ENCODE measurements at regions not wholly inside any gene's neighbourhood (a gene's known extent, or its start where the extent isn't known, plus 50 kb on each side); places are given as distances from the start of the nearest gene placed in this dataset.

DNA sequence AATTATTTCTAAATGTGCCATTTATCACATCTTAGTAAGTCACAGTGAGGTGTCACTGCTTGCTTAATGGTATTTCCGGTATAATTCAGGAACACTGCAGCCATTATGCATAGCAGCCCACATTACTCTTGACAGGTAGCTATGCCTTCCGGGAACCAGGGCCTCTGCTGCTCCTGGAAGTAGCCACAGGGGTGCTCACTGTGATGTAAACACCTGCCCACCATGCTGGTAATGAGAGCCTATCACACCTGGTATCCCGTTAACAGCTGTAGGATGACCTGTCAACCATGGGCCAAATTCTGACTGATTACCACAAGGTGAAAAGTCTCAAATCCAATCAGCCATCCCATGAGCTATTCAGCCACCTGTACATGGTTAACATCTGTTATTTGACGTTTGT, 647.0 kb upstream of the NXPH2 start:
- Histone ChIP-seq H3K36me3 (ENCODE audit: control insufficient read depth in 2 of 2, extremely low read depth in 1 of 2, insufficient read depth in 2 of 2, low read length in 2 of 2) (no peaks in the 10 kb centered on the region), H3K4me2 (ENCODE audit: insufficient read depth, low read length) (no peak overlapping the region), H3K27me3 (ENCODE audit: control insufficient read depth in 2 of 2, insufficient read depth in 2 of 2, low read length in 2 of 2) (no peaks in the 10 kb centered on the region), H3K27ac (ENCODE audit: insufficient read depth, low read depth, low read length) (no peak overlapping the region), H3K4me1 (ENCODE audit: control insufficient read depth, extremely low read depth, insufficient read depth, low read length) (no peaks in the 10 kb centered on the region), H3K9ac (replicated peaks; ENCODE audit: extremely low read depth, insufficient read depth, low read length) (no peak overlapping the region), H3K79me2 (ENCODE audit: control insufficient read depth, insufficient read depth, low read length) (no peaks in the 10 kb centered on the region), H3K9me3 (replicated peaks; ENCODE audit: control insufficient read depth, insufficient read depth, low read length) (peaks cover 3% of the 10 kb centered on the region), H3K4me3 (replicated peaks in 1 of 3; ENCODE audit: insufficient read depth in 1 of 3, low read depth in 1 of 3, low read length in 3 of 3) (no peak overlapping the region), H2AFZ (ENCODE audit: low read depth, low read length) (no peak overlapping the region), H4K20me1 (replicated peaks; ENCODE audit: control insufficient read depth, extremely low read depth, insufficient read depth, low read length) (no peaks in the 10 kb centered on the region), H3K9me1 (replicated peaks; ENCODE audit: control insufficient read depth, extremely low read depth, insufficient read depth, low read length) (no peaks in the 10 kb centered on the region)
- TF ChIP-seq, protein P1, sequence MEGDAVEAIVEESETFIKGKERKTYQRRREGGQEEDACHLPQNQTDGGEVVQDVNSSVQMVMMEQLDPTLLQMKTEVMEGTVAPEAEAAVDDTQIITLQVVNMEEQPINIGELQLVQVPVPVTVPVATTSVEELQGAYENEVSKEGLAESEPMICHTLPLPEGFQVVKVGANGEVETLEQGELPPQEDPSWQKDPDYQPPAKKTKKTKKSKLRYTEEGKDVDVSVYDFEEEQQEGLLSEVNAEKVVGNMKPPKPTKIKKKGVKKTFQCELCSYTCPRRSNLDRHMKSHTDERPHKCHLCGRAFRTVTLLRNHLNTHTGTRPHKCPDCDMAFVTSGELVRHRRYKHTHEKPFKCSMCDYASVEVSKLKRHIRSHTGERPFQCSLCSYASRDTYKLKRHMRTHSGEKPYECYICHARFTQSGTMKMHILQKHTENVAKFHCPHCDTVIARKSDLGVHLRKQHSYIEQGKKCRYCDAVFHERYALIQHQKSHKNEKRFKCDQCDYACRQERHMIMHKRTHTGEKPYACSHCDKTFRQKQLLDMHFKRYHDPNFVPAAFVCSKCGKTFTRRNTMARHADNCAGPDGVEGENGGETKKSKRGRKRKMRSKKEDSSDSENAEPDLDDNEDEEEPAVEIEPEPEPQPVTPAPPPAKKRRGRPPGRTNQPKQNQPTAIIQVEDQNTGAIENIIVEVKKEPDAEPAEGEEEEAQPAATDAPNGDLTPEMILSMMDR (IDR thresholded peaks at IDR 0.05; ENCODE audit: extremely low read depth in 1 of 2, insufficient read depth in 1 of 2, low read depth in 1 of 2, low read length in 2 of 2), result no peak
- TF ChIP-seq MYC (IDR thresholded peaks at IDR 0.05; ENCODE audit: low read depth, low read length) (no peak), POLR2A (IDR thresholded peaks at IDR 0.05; ENCODE audit: low read depth, low read length) (no peak), FOS (IDR thresholded peaks at IDR 0.05; ENCODE audit: borderline replicate concordance, insufficient read depth, low read length) (no peak), GATA2 (IDR thresholded peaks at IDR 0.05; ENCODE audit: insufficient read depth, insufficient read length, low read depth, low read length) (no peak), POLR2AphosphoS5 (IDR thresholded peaks at IDR 0.05; ENCODE audit: insufficient read depth, low read depth, low read length) (no peak), EZH2 (IDR thresholded peaks at IDR 0.05; ENCODE audit: borderline replicate concordance, low read depth, low read length, severe bottlenecking) (no peak), JUN (IDR thresholded peaks at IDR 0.05; ENCODE audit: borderline replicate concordance, insufficient read depth, insufficient read length, low read depth) (no peak)
- TF ChIP-seq, protein P2, sequence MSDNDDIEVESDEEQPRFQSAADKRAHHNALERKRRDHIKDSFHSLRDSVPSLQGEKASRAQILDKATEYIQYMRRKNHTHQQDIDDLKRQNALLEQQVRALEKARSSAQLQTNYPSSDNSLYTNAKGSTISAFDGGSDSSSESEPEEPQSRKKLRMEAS (IDR thresholded peaks at IDR 0.05; ENCODE audit: insufficient read depth, insufficient read length), result no peak
- BruUV-seq (replicated peaks), result no TSS peak
- dilution Hi-C loops (cut with MboI; ENCODE audit: extremely low pct_ligation_motif_present, low sequenced_read_pairs), result no loop called here
- intact Hi-C loops (cut with micrococcal nuclease), result no loop called here
- POLR2A ChIA-PET, result no interaction called here
- no peak for DNase-seq (ENCODE audit: low read depth, low spot score)
- no peak for FAIRE-seq
- CTCF ChIA-PET, result no interaction called here
